Gastroesophageal sphincter (tissue), 4 donors: ENCODE measurements at regions not wholly inside any gene's neighbourhood (a gene's known extent, or its start where the extent isn't known, plus 50 kb on each side); places are given as distances from the start of the nearest gene placed in this dataset.

ENCODE experiments used
- ATAC-seq: fragments of 150-250 bp; one replicate; pipeline ENCODE4 v1.9.1; 2016; ENCODE audit warnings: mild to moderate bottlenecking, moderate library complexity
- H3K27ac ChIP-seq, 4 donors: fragments of 200-600 bp; sonication (generic) in 3 of 4; 1 replicate in 3 of 4; 2 replicates in 1 of 4; pipeline ENCODE4 v1.5.1; 2016 to 2019
- H3K27me3 ChIP-seq: fragments of 200-600 bp; sonication (generic); one replicate; pipeline ENCODE4 v1.5.1; 2019
- H3K36me3 ChIP-seq, 2 donors: fragments of 200-600 bp; sonication (generic); one replicate each; pipeline ENCODE4 v1.5.1; 2019; ENCODE audit warnings: control low read depth in 1 of 2
- H3K4me1 ChIP-seq, 3 donors: fragments of 200-600 bp; sonication (generic); 1 replicate in 2 of 3; 2 replicates in 1 of 3; pipeline ENCODE4 v1.5.1; 2016 to 2019; ENCODE audit warnings: control low read depth in 2 of 3
- H3K4me3 ChIP-seq, 2 donors: fragments of 200-600 bp; sonication (generic); one replicate each; pipeline ENCODE4 v1.5.1; 2019; ENCODE audit warnings: mild to moderate bottlenecking in 1 of 2, moderate library complexity in 1 of 2
- H3K9me3 ChIP-seq, 3 donors: fragments of 200-600 bp; sonication (generic); one replicate each; pipeline ENCODE4 v1.5.1; 2017 to 2019; ENCODE audit warnings: control low read depth in 2 of 3
- EP300 ChIP-seq: sonication (generic); formaldehyde crosslinking; IDR thresholded peaks from one replicate; pipeline ENCODE4 v1.6.1; 2017; ENCODE audit warnings: antibody characterized with exemption, mild to moderate bottlenecking
- POLR2A ChIP-seq, 2 donors: fragments of 450-650 bp; IDR thresholded peaks; one replicate each; pipeline ENCODE4 v1.6.1; 2017; ENCODE audit warnings: antibody characterized with exemption in 2 of 2, mild to moderate bottlenecking in 2 of 2, moderate library complexity in 1 of 2
- POLR2AphosphoS5 ChIP-seq: sonication (generic); formaldehyde crosslinking; IDR thresholded peaks from one replicate; pipeline ENCODE4 v1.6.1; 2017; ENCODE audit warnings: antibody characterized with exemption
- WGBS, 2 donors: methylation state at CpG; one replicate each; pipeline ENCODE4 v1.1.5; 2018; ENCODE audit warnings: low coverage in 1 of 2; 5-methylcytosine and 5-hydroxymethylcytosine counted together
- TF ChIP-seq, protein P1 (sequence below), 4 experiments: fragments of 200-600 bp in 2 of 4; fragments of 450-650 bp in 2 of 4; sonication (generic) in 1 of 4; IDR thresholded peaks; one replicate each; pipeline ENCODE4 v1.5.1; 2017 to 2019; ENCODE audit warnings: antibody characterized with exemption in 4 of 4, mild to moderate bottlenecking in 2 of 4, moderate library complexity in 2 of 4

DNA sequence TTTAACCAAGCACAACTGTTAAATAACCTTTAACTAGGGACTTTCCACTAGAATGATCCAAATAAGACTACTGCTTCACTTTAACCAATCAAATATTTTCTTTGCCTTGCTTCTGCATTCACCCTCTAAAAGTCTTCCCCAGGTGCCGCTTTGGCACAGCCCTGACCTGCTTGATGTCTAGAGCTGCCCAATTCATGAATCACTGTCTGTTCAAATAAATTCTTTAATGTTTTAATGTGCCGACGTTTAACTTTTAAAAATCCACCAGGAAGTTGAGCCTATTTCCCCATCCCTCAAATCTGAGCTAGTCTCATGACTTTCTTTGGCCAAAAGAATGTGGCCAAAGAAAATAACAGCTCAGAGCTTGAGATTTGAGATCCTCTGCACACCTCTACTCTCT is 277.8 kb upstream of the SOX9 start:
- H3K9me3 ChIP-seq, result no peaks in the 10 kb centered on the region
- TF ChIP-seq POLR2A (IDR thresholded peaks at IDR 0.05) (no peak), EP300 (no peak), POLR2AphosphoS5 (no peak)
- TF ChIP-seq, protein P1, sequence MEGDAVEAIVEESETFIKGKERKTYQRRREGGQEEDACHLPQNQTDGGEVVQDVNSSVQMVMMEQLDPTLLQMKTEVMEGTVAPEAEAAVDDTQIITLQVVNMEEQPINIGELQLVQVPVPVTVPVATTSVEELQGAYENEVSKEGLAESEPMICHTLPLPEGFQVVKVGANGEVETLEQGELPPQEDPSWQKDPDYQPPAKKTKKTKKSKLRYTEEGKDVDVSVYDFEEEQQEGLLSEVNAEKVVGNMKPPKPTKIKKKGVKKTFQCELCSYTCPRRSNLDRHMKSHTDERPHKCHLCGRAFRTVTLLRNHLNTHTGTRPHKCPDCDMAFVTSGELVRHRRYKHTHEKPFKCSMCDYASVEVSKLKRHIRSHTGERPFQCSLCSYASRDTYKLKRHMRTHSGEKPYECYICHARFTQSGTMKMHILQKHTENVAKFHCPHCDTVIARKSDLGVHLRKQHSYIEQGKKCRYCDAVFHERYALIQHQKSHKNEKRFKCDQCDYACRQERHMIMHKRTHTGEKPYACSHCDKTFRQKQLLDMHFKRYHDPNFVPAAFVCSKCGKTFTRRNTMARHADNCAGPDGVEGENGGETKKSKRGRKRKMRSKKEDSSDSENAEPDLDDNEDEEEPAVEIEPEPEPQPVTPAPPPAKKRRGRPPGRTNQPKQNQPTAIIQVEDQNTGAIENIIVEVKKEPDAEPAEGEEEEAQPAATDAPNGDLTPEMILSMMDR (IDR thresholded peaks at IDR 0.05), result no peak
- no peaks in the 10 kb centered on the region for H3K27me3 ChIP-seq
- H3K4me1 ChIP-seq, result no peaks in the 10 kb centered on the region
- WGBS, 2 donors, result 75 to 78% methylated on average over 3 of the region's 3 CpGs
- H3K27ac ChIP-seq, result no peak overlapping the region
- no peaks in the 10 kb centered on the region for H3K36me3 ChIP-seq
- no peak for ATAC-seq
- no peak overlapping the region for H3K4me3 ChIP-seq

DNA sequence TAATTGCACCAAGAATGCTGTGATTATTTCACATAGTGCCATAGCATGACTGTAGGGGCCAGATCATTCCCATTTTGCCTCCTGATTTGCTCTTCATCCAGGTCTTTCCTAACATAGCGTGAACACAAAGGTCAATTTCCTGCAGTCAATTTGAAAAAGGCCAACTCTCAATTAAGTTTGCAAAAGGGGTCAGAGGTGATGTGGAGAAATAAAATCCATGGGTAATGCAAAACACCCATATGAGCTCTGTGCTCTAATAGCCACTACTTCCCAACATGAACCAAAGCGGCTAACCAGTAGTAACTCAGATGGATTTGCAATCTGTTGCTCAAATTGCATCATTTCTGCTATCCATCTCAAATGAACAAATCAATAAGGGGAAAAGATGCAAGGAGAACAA is 275.5 kb upstream of the SOX9 start:
- H3K4me1 ChIP-seq, result no peaks in the 10 kb centered on the region
- H3K27ac ChIP-seq, result no peak overlapping the region
- no peaks in the 10 kb centered on the region for H3K27me3 ChIP-seq
- no peaks in the 10 kb centered on the region for H3K36me3 ChIP-seq
- H3K4me3 ChIP-seq, result no peak overlapping the region
- no peak for TF ChIP-seq POLR2A (IDR thresholded peaks at IDR 0.05)
- no peak for TF ChIP-seq EP300
- ATAC-seq, result no peak
- no peaks in the 10 kb centered on the region for H3K9me3 ChIP-seq
- WGBS, 2 donors, result 71 to 79% methylated on average over 2 of the region's 2 CpGs

DNA sequence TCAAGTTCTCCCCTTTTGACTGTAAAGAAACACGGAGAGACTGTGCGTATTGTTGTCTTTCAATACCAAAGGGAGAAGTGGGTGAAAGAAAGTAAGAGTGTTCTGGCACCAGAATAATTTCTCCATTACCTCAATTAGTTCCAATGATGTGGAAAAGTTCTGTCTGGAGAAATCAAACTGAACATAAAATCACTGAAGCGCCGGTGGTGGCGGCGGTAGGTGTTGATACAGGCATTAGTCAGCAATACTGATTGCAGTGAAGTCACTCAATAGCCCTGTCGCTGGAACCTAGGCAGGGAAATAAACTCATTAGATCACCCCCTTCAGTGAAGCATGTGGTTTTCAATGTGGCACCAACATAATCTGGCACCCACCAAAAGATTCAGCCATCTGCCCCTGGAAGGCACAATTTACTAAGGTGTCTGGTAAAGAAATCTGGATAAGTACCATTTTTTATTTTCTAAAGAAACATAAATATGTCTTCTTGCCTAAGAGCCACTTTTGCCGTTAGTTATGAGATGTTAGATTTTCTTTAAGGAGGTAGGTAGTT is 274.2 kb upstream of the SOX9 start:
- no peak for TF ChIP-seq EP300
- no peak for TF ChIP-seq POLR2A (IDR thresholded peaks at IDR 0.05)
- TF ChIP-seq, protein P1 (IDR thresholded peaks at IDR 0.05), result no peak
- no peak for TF ChIP-seq POLR2AphosphoS5
- ATAC-seq, result no peak
- no peak overlapping the region for H3K4me3 ChIP-seq

DNA sequence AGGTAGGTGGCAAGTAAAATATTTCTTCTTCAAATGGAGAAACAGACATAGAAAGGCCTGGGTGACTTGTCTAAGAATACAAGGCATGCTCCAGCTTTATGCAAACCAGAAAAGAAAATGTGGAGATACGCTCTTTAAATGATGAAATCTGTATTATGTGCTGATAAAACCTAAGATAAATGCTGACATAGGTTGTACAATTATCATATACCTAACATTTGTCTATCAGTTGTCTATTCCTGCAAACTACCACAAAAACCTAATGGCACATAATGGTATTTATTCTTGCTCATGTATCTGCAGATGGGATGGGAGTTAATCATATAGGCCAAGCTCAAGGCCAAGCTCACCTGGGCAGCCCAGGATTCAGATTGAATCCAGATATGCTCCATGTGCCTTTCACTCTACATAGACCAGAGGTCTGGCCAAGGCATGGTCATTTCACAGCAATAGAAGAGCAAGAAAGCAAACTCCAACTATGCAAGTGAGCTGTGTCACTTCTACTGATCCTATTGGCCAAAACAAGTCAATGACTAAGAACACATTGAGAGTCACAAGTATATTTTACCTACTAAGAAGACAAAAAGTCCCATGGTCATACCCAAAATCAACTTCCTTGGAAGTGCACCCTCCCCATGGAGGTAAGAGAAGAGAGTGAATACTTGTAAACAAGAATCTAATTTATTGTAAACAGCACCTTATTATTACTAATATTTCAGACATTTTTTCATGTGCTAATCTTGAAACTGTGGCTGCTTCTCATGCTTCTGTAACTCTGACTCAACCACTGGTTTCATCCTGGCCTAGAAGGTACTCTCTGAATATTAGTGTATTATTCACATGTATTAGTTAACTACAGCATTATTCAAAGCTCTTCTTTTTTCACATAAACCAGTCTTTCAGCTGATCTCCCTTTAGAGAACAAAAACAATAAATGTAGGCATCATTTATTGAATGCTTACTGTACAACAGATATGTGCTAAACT is 270.7 kb upstream of the SOX9 start:
- Histone ChIP-seq H3K36me3 (no peaks in the 10 kb centered on the region), H3K27ac (no peak overlapping the region), H3K9me3 (no peaks in the 10 kb centered on the region), H3K4me1 (no peaks in the 10 kb centered on the region), H3K27me3 (no peaks in the 10 kb centered on the region), H3K4me3 (no peak overlapping the region)
- TF ChIP-seq EP300, result no peak
- no peak for TF ChIP-seq POLR2AphosphoS5
- TF ChIP-seq, protein P1 (IDR thresholded peaks at IDR 0.05), result no peak
- TF ChIP-seq POLR2A (IDR thresholded peaks at IDR 0.05), result no peak
- WGBS, 2 donors, result 70 to 71% methylated on average over 1 of the region's 1 CpG
- no peak for ATAC-seq

More for the DNA sequence above, 274.2 kb upstream of the SOX9 start:
- Histone ChIP-seq H3K4me1 (no peaks in the 10 kb centered on the region), H3K27ac (no peak overlapping the region), H3K9me3 (no peaks in the 10 kb centered on the region), H3K36me3 (no peaks in the 10 kb centered on the region), H3K27me3 (no peaks in the 10 kb centered on the region)
- 84 to 92% methylated on average over 4 to 8 of the region's 8 CpGs for WGBS, 2 donors

DNA sequence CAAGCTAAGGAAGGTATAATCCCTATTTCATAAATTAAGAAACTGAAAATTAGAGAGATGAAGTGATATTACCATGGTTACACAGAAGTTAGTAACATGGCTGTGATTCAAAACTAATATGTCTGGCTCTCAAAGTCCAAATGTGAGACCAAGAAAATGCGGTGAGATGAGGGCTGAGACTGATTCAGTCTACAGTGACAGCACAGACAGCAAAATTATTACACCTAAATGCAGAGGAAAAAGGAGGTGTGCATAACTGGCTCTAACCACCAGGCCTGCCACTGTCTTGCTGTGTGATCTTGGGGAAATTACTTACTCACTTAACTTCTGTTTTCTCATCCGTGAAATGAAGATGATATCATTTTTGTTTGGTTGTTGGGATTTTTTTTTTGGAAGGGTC is 270.0 kb upstream of the SOX9 start:
- no peaks in the 10 kb centered on the region for H3K36me3 ChIP-seq
- TF ChIP-seq POLR2A (IDR thresholded peaks at IDR 0.05) (no peak), POLR2AphosphoS5 (no peak), EP300 (no peak)
- TF ChIP-seq, protein P1 (IDR thresholded peaks at IDR 0.05), result no peak
- no peak overlapping the region for H3K27ac ChIP-seq
- ATAC-seq, result no peak
- WGBS, 2 donors, result 54 to 72% methylated on average over 2 of the region's 2 CpGs
- H3K4me3 ChIP-seq, result no peak overlapping the region
- no peaks in the 10 kb centered on the region for H3K4me1 ChIP-seq
- no peaks in the 10 kb centered on the region for H3K9me3 ChIP-seq
- H3K27me3 ChIP-seq, result no peaks in the 10 kb centered on the region
